Chondrocyte (in vitro differentiated cells): ENCODE measurements at regions not wholly inside any gene's neighbourhood (a gene's known extent, or its start where the extent isn't known, plus 50 kb on each side); places are given as distances from the start of the nearest gene placed in this dataset.

Experiments used
- DNase-seq: peaks from one replicate; pipeline ENCODE4 v3.0.0; 2021; ENCODE audit warnings: mixed read lengths, low spot score
- H3K27ac Mint-ChIP-seq: one replicate; pipeline ENCODE4 v1.8.0; 2021; ENCODE audit warnings: mild to moderate bottlenecking, moderate library complexity, mixed read lengths; ENCODE audit not compliant: unreplicated experiment
- H3K27me3 Mint-ChIP-seq: 2 replicates; pipeline ENCODE4 v1.8.0; 2021; ENCODE audit warnings: low read depth, mixed read lengths
- H3K36me3 Mint-ChIP-seq: 2 replicates; pipeline ENCODE4 v1.8.0; 2021; ENCODE audit warnings: low read depth, mixed read lengths
- H3K4me1 Mint-ChIP-seq: 2 replicates; pipeline ENCODE4 v1.8.0; 2021; ENCODE audit warnings: low read depth, mild to moderate bottlenecking, mixed read lengths
- H3K4me3 Mint-ChIP-seq: one replicate; pipeline ENCODE4 v1.8.0; 2021; ENCODE audit warnings: mild to moderate bottlenecking, moderate library complexity, mixed read lengths; ENCODE audit not compliant: unreplicated experiment
- H3K9me3 Mint-ChIP-seq: 2 replicates; pipeline ENCODE4 v1.8.0; 2021; ENCODE audit warnings: low read depth, mixed read lengths
- TF ChIP-seq, protein P1 (sequence below): fragments of 200-600 bp; sonication (generic); IDR thresholded peaks from 2 replicates; pipeline ENCODE4 v1.5.0; 2021; ENCODE audit warnings: antibody characterized with exemption, mild to moderate bottlenecking, moderate library complexity

DNA sequence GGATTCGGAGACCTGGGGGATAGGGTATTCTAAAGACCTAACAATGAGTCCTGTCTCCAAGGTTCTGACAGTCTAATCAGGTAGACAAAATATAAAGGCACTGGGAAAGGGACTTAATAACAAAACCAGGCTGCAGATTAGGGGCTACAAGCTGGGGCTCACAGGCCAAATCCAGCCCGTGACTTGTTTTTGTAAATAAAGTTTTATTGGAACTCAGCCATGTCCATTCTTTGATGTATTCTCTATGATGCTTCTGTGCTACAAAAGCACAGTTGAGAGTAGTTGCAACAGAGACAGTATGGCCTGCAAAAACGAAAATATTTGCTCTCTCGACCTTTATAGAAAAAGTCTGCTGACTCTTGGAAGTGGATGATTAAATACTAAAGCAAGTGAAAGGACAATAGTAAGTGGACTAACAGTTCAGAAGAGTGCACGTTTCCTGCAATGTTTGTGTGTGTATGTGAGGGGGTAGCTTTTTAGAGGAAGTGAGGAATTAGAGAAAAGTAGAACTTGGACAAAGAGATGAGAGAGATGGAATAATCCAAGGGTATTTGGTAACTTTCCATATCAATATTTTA, 115.4 kb upstream of the ZFHX3 start:
- Mint-ChIP-seq H3K27me3 (peaks cover 1% of the 10 kb centered on the region), H3K4me3 (no peak overlapping the region), H3K4me1 (peaks cover 24% of the 10 kb centered on the region), H3K9me3 (peaks cover 6% of the 10 kb centered on the region), H3K36me3 (no peaks in the 10 kb centered on the region), H3K27ac (no peak overlapping the region)
- DNase-seq, result no peak
- TF ChIP-seq, protein P1, sequence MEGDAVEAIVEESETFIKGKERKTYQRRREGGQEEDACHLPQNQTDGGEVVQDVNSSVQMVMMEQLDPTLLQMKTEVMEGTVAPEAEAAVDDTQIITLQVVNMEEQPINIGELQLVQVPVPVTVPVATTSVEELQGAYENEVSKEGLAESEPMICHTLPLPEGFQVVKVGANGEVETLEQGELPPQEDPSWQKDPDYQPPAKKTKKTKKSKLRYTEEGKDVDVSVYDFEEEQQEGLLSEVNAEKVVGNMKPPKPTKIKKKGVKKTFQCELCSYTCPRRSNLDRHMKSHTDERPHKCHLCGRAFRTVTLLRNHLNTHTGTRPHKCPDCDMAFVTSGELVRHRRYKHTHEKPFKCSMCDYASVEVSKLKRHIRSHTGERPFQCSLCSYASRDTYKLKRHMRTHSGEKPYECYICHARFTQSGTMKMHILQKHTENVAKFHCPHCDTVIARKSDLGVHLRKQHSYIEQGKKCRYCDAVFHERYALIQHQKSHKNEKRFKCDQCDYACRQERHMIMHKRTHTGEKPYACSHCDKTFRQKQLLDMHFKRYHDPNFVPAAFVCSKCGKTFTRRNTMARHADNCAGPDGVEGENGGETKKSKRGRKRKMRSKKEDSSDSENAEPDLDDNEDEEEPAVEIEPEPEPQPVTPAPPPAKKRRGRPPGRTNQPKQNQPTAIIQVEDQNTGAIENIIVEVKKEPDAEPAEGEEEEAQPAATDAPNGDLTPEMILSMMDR, result no peak

DNA sequence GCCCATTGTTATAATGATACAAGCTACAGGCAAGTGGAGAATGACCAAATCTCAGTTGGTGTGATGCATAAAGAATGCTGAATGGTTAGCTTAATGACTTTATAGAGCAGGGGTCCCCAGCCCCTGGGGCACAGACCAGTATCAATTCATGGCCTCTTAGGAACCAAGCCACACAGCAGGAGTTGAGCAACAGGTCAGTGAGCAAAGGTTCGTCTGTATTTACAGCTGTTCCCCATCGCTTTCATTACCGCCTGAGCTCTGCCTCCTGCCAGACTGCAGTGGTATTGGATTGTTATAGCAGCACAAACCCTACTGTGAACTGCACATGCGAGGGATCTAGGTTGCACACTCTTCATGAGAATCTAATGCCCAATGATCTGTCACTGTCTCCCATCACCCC, 114.0 kb upstream of the ZFHX3 start:
- Mint-ChIP-seq H3K36me3 (peaks cover 1% of the 10 kb centered on the region), H3K27ac (no peak overlapping the region), H3K27me3 (peaks cover 1% of the 10 kb centered on the region), H3K4me3 (no peak overlapping the region), H3K4me1 (peaks cover 13% of the 10 kb centered on the region), H3K9me3 (peaks cover 7% of the 10 kb centered on the region)
- TF ChIP-seq, protein P1, result no peak
- no peak for DNase-seq

DNA sequence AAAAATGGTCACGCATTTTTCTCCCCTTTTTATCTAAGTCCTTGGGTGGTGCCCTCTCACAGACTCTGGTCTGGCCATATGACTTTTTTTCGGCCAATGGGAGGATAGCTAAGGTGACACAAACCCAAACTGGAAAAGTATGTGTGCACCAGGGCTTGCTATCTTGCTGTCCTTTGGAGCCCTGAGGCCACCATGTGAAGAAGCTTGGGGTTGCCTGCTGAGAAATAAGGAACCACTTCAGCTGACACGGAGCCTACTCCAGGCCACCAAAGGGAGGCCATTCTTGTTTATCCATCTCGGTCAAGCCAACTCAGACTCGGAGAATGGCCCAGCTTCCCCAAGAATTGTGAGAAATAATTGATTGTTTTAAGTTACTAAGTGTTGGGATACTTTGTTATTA, 111.4 kb upstream of the ZFHX3 start:
- Mint-ChIP-seq H3K9me3 (peaks cover 7% of the 10 kb centered on the region), H3K27me3 (peaks cover 1% of the 10 kb centered on the region), H3K36me3 (peaks cover 1% of the 10 kb centered on the region), H3K4me1 (peaks cover 3% of the 10 kb centered on the region), H3K27ac (no peak overlapping the region), H3K4me3 (no peak overlapping the region)
- TF ChIP-seq, protein P1, result no peak
- DNase-seq, result no peak

DNA sequence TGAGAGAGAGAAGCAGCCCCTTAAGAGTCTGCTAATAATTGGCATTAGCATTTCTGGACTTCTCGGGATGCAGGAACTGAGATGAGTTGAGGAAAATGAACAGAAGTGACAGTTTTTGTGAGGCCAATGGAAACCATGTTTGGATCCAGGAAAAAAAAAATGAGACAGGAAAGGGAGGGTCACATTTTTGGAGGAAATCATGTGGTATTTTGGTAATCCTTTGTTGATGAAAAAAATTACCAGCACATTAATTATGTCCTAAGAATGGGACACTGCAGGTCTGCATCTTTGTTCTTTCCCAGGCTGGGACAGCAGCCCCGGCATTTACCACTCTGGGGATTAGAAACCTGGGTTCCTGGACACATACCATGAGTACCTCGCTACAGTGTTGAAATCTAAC, 109.9 kb upstream of the ZFHX3 start:
- H3K4me3 Mint-ChIP-seq, result no peak overlapping the region
- no peak for DNase-seq
- H3K27ac Mint-ChIP-seq, result no peak overlapping the region
- TF ChIP-seq, protein P1, result no peak
- peaks cover 2% of the 10 kb centered on the region for H3K4me1 Mint-ChIP-seq
- H3K27me3 Mint-ChIP-seq, result no peaks in the 10 kb centered on the region
- peaks cover 1% of the 10 kb centered on the region for H3K36me3 Mint-ChIP-seq
- peaks cover 7% of the 10 kb centered on the region for H3K9me3 Mint-ChIP-seq

DNA sequence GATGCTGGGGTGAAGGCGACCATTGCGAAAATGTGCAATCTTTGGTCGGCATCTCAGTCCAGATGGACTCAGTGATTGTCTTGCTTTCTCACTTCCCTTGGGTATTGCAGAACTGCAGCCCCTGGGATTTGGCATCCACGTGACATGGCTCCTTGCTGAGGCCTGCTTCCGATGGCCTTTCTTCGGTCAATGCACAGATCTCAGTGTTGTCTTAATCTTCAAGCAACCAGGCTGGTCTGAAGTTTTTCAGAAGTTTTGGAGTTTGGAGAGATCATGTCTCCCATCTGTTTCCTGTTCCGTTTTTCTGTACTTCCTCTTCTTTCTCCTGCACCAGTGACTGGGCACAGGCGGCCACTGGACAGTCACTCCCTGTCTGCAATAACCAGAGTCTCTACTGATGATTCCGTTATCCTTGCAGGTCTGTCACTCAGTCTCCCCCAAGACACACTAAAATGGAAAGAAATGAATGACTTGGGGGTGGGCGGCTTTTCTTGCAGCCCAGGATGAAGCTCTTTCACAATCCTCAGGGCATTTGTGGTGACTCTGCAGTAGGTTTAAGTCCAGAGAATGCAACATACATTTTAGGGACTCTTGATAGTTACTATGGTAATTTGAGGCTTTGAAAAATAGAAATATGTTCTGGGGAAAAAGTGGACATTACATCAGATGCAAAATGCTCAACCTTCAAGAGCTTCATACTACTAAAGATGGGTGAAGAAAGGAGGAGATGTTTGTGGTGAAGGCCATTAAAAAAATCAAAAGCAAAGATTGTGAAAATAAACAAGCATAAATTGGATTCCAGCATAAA, 106.3 kb upstream of the ZFHX3 start:
- no peak overlapping the region for H3K4me3 Mint-ChIP-seq
- H3K36me3 Mint-ChIP-seq, result peaks cover 1% of the 10 kb centered on the region
- no peaks in the 10 kb centered on the region for H3K27me3 Mint-ChIP-seq
- H3K9me3 Mint-ChIP-seq, result peaks cover 7% of the 10 kb centered on the region
- DNase-seq, result no peak
- TF ChIP-seq, protein P1, result no peak
- peaks cover 7% of the 10 kb centered on the region for H3K4me1 Mint-ChIP-seq
- H3K27ac Mint-ChIP-seq, result no peak overlapping the region
